GM10248 (cell line): ENCODE measurements at regions not wholly inside any gene's neighbourhood (a gene's known extent, or its start where the extent isn't known, plus 50 kb on each side); places are given as distances from the start of the nearest gene placed in this dataset.
"Not testable (repeated sequence)": the region's sequence is repeated elsewhere in the genome, so short reads cannot be mapped to it uniquely, and the experiment has no call there.

Experiments
- CTCF ChIA-PET: fragments of 300-600 bp; sonication (Branson Sonifier 250); formaldehyde crosslinking; extraction: SDS; loops from one replicate; lab custom pipeline; 2021; ENCODE audit warnings: antibody characterized with exemption; lab: Yijun Ruan, JAX
- POLR2A ChIA-PET: fragments of 350-650 bp; sonication (Branson Sonifier 250); formaldehyde crosslinking; extraction: SDS; loops from one replicate; lab custom pipeline; 2020; ENCODE audit warnings: antibody characterized with exemption; lab: Yijun Ruan, JAX
- DNase-seq: peaks from one replicate; pipeline ENCODE4 v3.0.0; 2012; ENCODE audit errors: extremely low spot score
- CTCF ChIP-seq: IDR thresholded peaks from 2 replicates; pipeline ENCODE4 v1.5.1; 2012; ENCODE audit warnings: mild to moderate bottlenecking, low read depth; ENCODE audit errors: extremely low read depth, missing control alignments, control extremely low read depth

GRCh38 chr16:62752854-62753253 lies 716.6 kb upstream of the CDH8 start:
- ChIA-PET CTCF (interaction anchor here (1.0 kb wide), 1 partner anchor 14 kb away, joined by 3 read pairs; no protein-coding TSS in a partner anchor), POLR2A (no interaction called here)
- DNase-seq: no peak
- no peak for TF ChIP-seq CTCF

- no peak for DNase-seq
- CTCF ChIA-PET: no interaction called here
- POLR2A ChIA-PET: no interaction called here
- TF ChIP-seq CTCF: no peak
Observed at GRCh38 chr16:62751218-62751617, 715.0 kb upstream of the CDH8 start.

- ChIA-PET CTCF (no interaction called here), POLR2A (no interaction called here)
- DNase-seq: no peak
- no peak for TF ChIP-seq CTCF
Observed at GRCh38 chr16:62741692-62742091, 705.5 kb upstream of the CDH8 start.

GRCh38 chr16:62738666-62739460 lies 702.6 kb upstream of the CDH8 start:
- no peak for DNase-seq
- CTCF ChIA-PET: interaction anchor here (1.0 to 1.2 kb wide), 2 partner anchors 10 to 15 kb away, joined by 3 read pairs; no protein-coding TSS in a partner anchor
- TF ChIP-seq CTCF: no peak
- POLR2A ChIA-PET: no interaction called here

GRCh38 chr16:62732092-62732491 lies 695.9 kb upstream of the CDH8 start:
- TF ChIP-seq CTCF: no peak
- no peak for DNase-seq
- ChIA-PET CTCF (interaction anchor here (1.1 kb wide), 1 partner anchor 10 kb away, joined by 3 read pairs; no protein-coding TSS in a partner anchor), POLR2A (no interaction called here)

GRCh38 chr16:62724670-62725269 lies 688.5 kb upstream of the CDH8 start:
- POLR2A ChIA-PET, DNase-seq, CTCF ChIA-PET: not testable (repeated sequence)

- no peak for DNase-seq
- POLR2A ChIA-PET: no interaction called here
- TF ChIP-seq CTCF: no peak
- CTCF ChIA-PET: no interaction called here
Observed at GRCh38 chr16:62720651-62721050, 684.4 kb upstream of the CDH8 start.
